Retina (tissue), 1 donor: ENCODE measurements at regions not wholly inside any gene's neighbourhood (a gene's known extent, or its start where the extent isn't known, plus 50 kb on each side); places are given as distances from the start of the nearest gene placed in this dataset.
"Not testable (repeated sequence)": the region's sequence is repeated elsewhere in the genome, so short reads cannot be mapped to it uniquely, and the experiment has no call there.

ENCODE experiments used
- DNase-seq: peaks from one replicate; pipeline ENCODE4 v3.0.0-alpha.2; 2016

DNA sequence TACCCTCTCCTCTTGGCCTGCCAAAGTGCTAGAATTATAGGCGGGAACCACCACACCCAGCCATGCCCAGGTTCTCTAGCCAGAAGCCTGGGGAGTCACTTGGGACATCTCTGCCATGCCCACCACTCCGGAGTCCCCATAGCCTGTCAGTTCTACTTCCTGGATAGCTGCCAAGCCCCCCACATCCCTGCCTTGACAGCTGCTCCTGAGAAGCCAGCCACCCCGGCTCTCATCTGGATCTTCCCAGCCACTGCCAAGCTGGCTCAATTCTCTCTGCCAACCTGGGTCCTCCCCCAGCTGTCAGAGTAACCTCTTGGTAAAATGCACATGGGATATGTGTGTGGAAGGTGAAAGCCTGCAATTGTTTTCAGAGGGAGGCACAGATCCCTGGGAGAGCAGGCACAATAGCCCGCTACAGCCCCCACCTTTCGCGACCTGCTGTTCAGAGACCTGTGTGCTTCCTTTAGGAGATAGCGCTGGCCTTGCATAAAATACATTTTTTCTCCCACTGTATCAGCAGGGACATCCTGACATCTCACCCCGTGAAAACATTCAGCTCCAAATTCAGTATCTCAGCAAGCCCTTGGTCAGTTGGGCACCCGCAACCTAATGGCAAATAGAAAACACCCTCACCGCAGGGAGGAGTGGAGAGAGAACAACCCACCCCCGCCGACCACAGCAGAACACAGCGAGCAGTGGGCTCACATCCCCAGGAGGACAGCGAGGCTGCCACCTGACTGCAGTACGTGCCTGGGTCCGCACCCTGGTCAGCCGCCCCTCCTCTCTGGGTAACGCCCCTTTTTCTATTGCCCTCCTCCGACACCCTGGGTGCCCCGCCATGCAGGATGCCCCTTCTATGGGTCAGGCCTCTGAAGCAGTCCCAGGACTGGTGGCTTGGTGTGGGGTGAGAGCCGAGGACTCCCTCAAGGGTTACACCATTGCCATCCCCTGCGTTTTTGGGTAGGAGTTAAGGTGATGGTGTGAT, 1342.2 kb downstream of the BRD1 start:
- DNase-seq = no peak

- no peak for DNase-seq
Observed at GRCh38 chr22:48483764-48484528, 1343.7 kb downstream of the BRD1 start.

DNA sequence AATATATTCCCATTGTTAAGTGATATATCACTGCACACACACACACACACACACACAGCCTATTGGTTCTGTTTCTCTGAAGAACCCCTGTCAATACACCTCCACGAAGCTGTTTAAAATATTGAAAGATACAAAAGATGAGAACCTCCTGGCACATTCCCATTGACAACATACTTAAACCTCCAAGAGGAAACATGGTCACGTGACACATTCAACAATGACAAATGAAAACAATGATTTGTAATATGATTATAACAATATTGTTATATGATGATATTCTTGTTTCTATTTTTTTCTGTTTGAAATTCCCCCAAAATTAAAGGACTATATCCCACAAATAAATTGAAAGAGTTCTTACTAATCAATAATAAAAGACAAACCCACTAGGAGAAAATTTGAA, 1344.9 kb downstream of the BRD1 start:
- no peak for DNase-seq

GRCh38 chr22:48482198-48482597, 1345.5 kb downstream of the BRD1 start:
- not testable (repeated sequence) for DNase-seq

DNA sequence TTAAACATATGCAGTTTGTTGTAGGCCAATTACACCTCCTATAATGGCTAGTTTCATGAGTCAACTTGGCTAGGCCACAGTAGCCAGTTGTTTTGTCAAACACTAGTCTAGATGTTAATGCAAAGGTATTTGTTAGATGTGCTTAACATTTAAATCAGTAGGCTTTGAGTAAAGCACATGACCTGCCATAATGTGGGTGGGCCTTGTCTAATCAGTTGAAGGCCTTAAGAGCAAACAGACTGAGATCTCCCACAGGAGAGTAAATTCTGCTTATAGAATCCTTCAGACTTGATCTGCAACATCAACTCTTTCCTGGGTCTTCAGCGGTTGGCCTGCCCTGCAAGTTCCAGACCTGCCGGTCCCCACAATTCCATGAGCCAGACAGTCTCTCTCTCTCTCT, 1345.9 kb downstream of the BRD1 start:
- DNase-seq = no peak

DNA sequence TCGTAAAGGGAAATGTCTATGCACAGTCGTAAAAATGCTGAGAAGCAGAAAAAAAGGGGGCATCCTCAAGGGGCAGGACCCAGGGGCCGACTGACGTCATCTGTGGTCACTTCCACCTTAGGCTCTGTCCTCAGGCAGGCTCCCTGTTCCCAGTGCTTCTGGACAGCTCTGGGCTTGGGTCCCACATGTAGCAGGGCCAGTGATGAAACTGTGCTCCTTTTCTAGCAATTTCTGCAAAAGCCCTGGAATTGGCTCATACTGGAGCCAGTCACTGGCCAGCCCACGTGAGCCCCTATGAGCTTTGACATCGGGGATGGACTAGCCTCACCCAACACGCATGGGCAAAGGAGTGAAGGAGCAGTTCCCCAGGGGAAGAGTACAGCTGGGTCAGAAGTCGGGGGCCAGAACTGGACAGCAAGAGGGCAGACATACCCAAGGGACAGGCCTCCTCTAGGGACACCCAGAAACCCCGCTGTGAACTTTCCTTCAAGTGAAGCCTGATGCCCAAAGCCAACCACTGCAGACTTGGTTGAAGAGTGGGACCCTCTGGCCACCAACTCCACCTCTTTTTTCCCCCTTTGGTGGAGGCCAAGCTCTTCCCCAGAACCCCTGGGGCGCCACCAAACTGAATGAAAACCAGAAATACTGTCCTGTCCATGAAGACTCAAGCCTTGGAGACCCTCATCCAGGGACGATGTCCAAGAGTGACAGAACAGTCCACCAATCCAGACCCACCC, 1349.0 kb downstream of the BRD1 start:
- no peak for DNase-seq

DNA sequence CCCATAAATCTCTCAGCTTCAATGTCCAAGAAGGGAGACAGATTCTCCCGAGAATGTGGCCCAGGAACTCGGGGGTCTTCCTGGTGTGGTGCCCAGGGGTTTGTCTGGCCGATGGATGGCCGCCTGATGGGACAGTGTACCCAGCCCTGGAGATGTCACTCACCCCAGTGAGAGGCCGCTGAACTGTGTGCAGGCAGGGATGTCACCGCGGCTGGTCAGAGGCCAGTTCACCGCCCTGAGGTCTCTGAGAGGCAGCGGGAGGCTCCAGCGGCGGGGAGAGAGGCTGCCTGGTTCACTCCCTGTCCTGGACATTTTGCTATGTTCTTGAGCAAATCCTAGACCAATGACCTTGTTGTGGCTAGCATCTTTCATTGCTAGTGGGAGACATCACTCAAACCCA, 1349.5 kb downstream of the BRD1 start:
- no peak for DNase-seq

DNA sequence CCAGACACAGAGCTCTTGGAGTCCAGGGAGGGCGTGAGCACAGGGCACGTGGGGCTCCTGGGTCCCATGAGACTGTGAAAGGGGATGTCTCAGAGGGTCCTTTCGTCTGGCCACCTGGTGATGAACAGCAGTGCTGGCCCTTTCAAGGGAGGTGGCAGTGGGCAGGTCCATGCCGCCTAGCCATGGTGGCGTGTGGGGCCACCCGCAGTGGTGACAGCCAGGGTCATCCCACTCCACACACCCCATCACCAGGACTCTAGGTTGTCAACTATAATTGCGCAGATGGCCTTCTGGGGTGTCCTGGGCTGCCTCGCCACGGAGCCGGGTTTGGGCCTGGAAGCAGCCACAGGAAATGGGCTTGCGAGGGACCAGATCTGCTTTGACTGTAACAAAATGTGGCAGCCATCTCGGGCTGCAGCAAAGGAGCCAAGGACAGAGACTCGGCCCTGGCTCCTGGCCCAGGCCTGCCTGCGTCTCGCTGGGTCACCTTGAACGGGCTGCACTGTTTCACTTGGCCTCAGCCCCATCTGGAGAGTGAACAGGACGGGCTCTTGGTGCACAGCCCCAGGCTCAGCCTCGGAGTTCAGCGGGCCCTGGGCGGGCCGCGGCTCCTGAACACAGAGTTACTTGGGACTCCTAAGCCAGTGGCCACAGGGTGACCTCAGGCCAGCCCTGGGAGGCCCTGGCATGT, 1350.5 kb downstream of the BRD1 start:
- DNase-seq = no peak

DNA sequence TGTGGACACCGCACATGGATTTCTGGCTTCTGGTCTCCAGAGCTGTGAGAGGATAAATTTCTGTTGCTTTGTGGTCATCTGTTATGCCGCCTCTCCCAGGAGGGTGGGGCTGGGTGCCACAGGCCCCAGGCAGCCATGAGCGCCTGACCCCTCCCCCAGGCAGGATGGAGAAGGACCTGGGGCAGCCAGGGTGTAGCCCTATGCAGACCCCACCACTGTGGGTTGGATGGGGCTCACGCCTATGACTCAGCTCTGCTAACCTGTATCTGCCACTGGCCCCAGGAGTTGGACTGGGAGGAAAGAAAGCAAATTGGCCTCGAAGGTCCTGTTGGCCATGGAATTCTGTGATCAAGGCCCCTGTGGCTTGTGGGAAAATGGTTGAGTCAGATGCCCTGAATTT, 1351.1 kb downstream of the BRD1 start:
- no peak for DNase-seq

GRCh38 chr22:48475661-48476345, 1351.9 kb downstream of the BRD1 start:
- no peak for DNase-seq

DNA sequence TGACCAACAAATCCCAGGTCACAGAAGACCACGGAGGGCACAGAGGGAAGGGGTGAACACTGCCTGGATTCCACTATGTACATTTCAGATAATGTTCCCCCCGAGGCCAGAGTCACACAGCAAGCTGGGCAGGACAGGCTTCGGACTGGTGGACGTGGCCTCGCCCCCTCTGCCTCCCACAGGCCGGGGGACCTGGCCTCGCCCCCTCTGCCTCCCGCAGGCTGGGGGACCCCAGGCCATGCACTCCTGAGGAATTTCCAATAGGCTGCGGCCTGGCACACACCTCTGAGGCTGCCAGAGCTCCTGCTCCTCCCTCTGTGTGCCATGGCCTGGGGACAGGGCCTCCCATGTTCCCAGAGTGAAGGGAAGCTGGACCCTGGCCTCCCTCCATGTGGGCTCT, 1352.8 kb downstream of the BRD1 start:
- DNase-seq = no peak

GRCh38 chr22:48473202-48473601, 1354.5 kb downstream of the BRD1 start:
- DNase-seq = no peak

GRCh38 chr22:48464246-48464645, 1363.4 kb downstream of the BRD1 start:
- no peak for DNase-seq

DNA sequence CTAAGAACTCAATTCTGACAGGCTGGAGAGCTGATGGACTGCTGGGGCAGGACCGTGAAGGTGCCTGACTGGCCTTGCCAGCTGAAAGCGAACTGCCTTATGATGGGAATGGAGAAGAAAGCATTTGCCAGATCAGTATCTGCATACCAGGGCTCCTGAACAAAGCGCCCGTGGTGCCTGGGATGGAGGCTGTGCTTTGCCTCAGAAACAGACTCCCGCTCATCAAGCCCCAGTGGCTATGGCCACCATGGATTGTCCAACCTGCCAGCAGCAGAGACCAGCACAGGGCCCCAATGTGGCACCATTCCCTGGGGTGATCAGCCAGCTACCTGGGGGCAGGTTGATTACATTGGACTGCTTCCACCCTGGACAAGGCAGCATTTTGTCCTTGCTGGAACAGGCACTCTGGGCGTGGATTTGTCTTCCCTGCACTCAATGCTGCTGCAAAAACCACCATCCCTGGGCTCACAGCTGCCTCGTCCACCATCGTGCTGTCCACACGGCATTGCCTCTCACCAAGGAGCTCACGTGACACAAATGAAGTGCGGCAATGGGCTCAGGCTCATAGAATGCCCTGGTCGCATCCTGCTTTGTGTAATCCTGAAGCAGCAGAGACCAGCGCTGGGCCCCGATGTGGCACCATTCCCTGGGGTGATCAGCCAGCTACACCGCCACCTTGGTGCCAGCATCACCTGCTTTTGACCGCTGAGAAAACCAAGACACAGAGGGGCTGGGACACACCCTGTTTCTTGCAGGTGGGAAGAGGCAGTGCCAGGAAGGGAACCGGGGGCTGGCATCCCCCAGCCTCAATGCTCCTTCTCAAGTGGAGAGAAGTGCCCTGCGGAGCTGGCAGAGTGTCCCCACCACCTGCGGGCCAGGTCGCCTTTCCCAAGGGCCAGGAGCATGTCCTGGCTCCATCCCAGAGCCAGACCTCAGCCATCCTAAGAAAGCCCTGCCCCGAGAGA, 1367.5 kb downstream of the BRD1 start:
- DNase-seq = no peak

DNA sequence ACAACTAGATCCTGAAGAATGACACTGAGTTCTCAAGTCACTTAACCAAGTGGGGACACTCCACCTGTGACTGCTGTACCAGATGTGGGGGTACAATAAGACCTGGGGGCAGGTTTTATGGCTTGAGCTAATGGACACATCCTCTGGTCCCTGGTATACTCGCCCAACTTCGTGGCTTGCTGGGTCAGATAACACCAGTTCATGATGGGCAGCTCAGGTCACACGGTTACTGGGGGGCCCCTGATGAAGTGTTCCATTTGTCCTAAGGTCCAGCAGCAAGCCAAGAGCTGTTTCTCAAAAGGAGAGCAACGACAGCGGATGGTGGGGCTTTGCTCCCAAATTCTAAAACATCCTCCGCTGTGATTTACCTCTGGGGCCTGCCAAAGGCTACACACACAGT, 1368.4 kb downstream of the BRD1 start:
- no peak for DNase-seq

- DNase-seq = no peak
Observed at GRCh38 chr22:48456449-48456848, 1371.2 kb downstream of the BRD1 start.

- DNase-seq = no peak
Observed at GRCh38 chr22:48453751-48454485, 1373.8 kb downstream of the BRD1 start.

DNA sequence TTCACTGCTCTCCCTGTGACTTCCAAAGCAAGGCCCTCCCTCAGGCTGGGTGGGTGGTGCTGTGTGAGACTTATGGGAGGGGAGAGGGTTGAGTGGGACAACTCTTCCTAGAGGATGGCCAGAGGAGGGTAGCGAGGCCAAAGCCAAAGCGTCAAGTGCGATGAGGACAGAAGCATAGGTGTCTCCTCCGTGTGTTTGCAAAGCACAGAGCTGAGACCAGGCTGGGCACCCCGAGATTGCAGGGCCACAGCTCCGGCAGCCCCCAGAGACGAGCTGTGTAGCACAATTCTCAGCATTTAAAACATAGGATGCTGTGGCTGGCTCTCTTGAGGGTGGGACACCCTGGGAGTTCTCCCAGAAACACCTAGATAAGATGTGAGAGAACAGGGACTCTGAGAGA, 1374.5 kb downstream of the BRD1 start:
- DNase-seq = no peak

DNA sequence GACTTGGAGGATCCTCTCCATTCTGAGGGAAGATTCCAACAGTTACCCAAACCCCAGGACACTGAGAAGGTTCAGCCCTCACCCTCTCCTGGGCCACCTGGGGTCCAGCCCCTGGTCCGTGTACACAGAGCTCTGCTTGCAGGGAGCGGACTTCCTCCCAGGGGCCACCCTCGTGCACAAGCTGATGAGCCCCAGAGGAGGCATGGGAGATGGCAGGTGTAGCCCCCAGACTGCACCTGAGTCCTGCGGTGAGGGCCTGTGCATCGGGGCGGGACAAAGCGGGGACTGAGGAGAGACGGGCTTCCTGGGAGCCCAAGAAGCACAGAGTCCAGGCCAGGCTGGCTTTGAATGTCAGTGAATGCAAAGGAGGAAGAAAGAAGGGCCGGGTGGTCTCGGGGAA, 1374.9 kb downstream of the BRD1 start:
- no peak for DNase-seq

GRCh38 chr22:48451891-48452290, 1375.8 kb downstream of the BRD1 start:
- no peak for DNase-seq
